GM12892 (cell line): ENCODE measurements at regions not wholly inside any gene's neighbourhood (a gene's known extent, or its start where the extent isn't known, plus 50 kb on each side); places are given as distances from the start of the nearest gene placed in this dataset.

ENCODE experiments used
- DNase-seq: peaks from one replicate; pipeline ENCODE4 v3.0.0; 2011; ENCODE audit not compliant: insufficient read length
- FAIRE-seq: peaks from 2 replicates; lab custom pipeline; 2011; peaks lifted over from hg19 to GRCh38; lab: Jason Lieb, UNC
- POLR2A ChIP-seq: IDR thresholded peaks from 2 replicates; pipeline ENCODE4 v1.6.1; 2011; ENCODE audit warnings: low read depth, low read length, control low read depth
- POLR2AphosphoS5 ChIP-seq: IDR thresholded peaks from 2 replicates; pipeline ENCODE4 v1.6.1; 2011; ENCODE audit warnings: low read depth, low read length, control low read depth
- TAF1 ChIP-seq: IDR thresholded peaks from 2 replicates; pipeline ENCODE4 v1.6.1; 2011; ENCODE audit warnings: low read depth, mild to moderate bottlenecking, control low read depth, low read length, borderline replicate concordance

GRCh38 chr15:31537770-31538592 lies 211.3 kb downstream of the KLF13 start:
- DNase-seq: no peak
- FAIRE-seq: no peak
- TF ChIP-seq POLR2AphosphoS5 (no peak), TAF1 (no peak), POLR2A (no peak)

GRCh38 chr15:31540633-31541032 lies 214.0 kb downstream of the KLF13 start:
- FAIRE-seq (no peak), DNase-seq (no peak)
- TF ChIP-seq POLR2AphosphoS5 (no peak), POLR2A (no peak), TAF1 (no peak)

- FAIRE-seq (no peak), DNase-seq (no peak)
- TF ChIP-seq POLR2AphosphoS5 (no peak), POLR2A (no peak), TAF1 (no peak)
Observed at GRCh38 chr15:31544361-31544760, 217.7 kb downstream of the KLF13 start.

- TF ChIP-seq POLR2AphosphoS5: no peak
- no peak for TF ChIP-seq POLR2A
- no peak for TF ChIP-seq TAF1
- FAIRE-seq: no peak
- no peak for DNase-seq
Observed at GRCh38 chr15:31545257-31545656, 218.6 kb downstream of the KLF13 start.

- FAIRE-seq: no peak
- DNase-seq: no peak
- TF ChIP-seq POLR2A: no peak
Observed at GRCh38 chr15:31550211-31550977, 223.8 kb downstream of the KLF13 start.

GRCh38 chr15:31551323-31551722 lies 224.7 kb downstream of the KLF13 start:
- DNase-seq (no peak), FAIRE-seq (no peak)
- TF ChIP-seq POLR2AphosphoS5: no peak

GRCh38 chr15:31552482-31553099 lies 226.0 kb downstream of the KLF13 start:
- FAIRE-seq (no peak), DNase-seq (no peak)
- TF ChIP-seq POLR2A (no peak), POLR2AphosphoS5 (no peak), TAF1 (no peak)

- DNase-seq: no peak
- TF ChIP-seq POLR2A (no peak), TAF1 (no peak), POLR2AphosphoS5 (no peak)
- no peak for FAIRE-seq
Observed at GRCh38 chr15:31554261-31554660, 227.6 kb downstream of the KLF13 start.

GRCh38 chr15:31555022-31555421 lies 228.4 kb downstream of the KLF13 start:
- DNase-seq: no peak
- no peak for FAIRE-seq
- no peak for TF ChIP-seq TAF1
- TF ChIP-seq POLR2AphosphoS5: no peak
- no peak for TF ChIP-seq POLR2A

- FAIRE-seq: no peak
- TF ChIP-seq TAF1 (no peak), POLR2A (no peak), POLR2AphosphoS5 (no peak)
- no peak for DNase-seq
Observed at GRCh38 chr15:31556494-31557150, 230.0 kb downstream of the KLF13 start.

- no peak for FAIRE-seq
- TF ChIP-seq POLR2AphosphoS5: no peak
- TF ChIP-seq TAF1: no peak
- no peak for TF ChIP-seq POLR2A
Observed at GRCh38 chr15:31557899-31558298, 231.3 kb downstream of the KLF13 start.

More at GRCh38 chr15:31557899-31558298, 231.3 kb downstream of the KLF13 start:
- no peak for DNase-seq
